Adrenal gland (tissue), 9 donors: ENCODE measurements at regions not wholly inside any gene's neighbourhood (a gene's known extent, or its start where the extent isn't known, plus 50 kb on each side); places are given as distances from the start of the nearest gene placed in this dataset.

Experiments
- DNase-seq, 7 donors: peaks; one replicate each; pipeline ENCODE4 v3.0.0-alpha.2; 2019 to 2020
- H3K27ac ChIP-seq, 5 donors: fragments of 200-600 bp; sonication (generic) in 4 of 5; 1 replicate in 3 of 5; 2 replicates in 2 of 5; pipeline versions ENCODE4 v1.5.1 to v1.8.0; 2016 to 2020; ENCODE audit warnings: mild to moderate bottlenecking in 1 of 5
- H3K27me3 ChIP-seq: fragments of 200-600 bp; 2 replicates; pipeline ENCODE4 v1.8.0; 2021
- H3K36me3 ChIP-seq, 2 donors: fragments of 200-600 bp; replicated peaks in 1 of 2; 1 replicate in 1 of 2; 2 replicates in 1 of 2; pipeline versions ENCODE4 v1.5.1 to v1.8.0; 2018 to 2022
- H3K4me1 ChIP-seq, 2 donors: fragments of 200-600 bp; replicated peaks in 1 of 2; 1 replicate in 1 of 2; 2 replicates in 1 of 2; pipeline versions ENCODE4 v1.5.1 to v1.8.0; 2018 to 2021
- H3K4me3 ChIP-seq, 4 donors: fragments of 200-600 bp; sonication (generic) in 3 of 4; one replicate each; pipeline ENCODE4 v1.5.1; 2016 to 2018
- H3K9me3 ChIP-seq, 3 donors: fragments of 200-600 bp; sonication (generic) in 1 of 3; replicated peaks in 1 of 3; 1 replicate in 2 of 3; 2 replicates in 1 of 3; pipeline versions ENCODE4 v1.5.1 to v1.8.0; 2016 to 2021
- POLR2A ChIP-seq, 2 donors: fragments of 450-650 bp; IDR thresholded peaks; one replicate each; pipeline ENCODE4 v1.6.1; 2017; ENCODE audit warnings: antibody characterized with exemption in 2 of 2, mild to moderate bottlenecking in 2 of 2, moderate library complexity in 1 of 2
- WGBS, 4 donors: extraction: QIAGEN DNeasy Blood & Tissue Kit in 2 of 4; methylation state at CpG; one replicate each; pipeline versions ENCODE4 v1.1.5 to v1.1.7; 2013 to 2017; 5-methylcytosine and 5-hydroxymethylcytosine counted together
- intact Hi-C, 2 donors: fragments of 100-400 bp; cut with DNase I; formaldehyde crosslinking; loops; one replicate each; pipeline versions ENCODE4 v1.14.1 to v1.15.0; 2022 to 2023
- TF ChIP-seq, protein P1 (sequence below), 6 experiments: fragments of 450-650 bp in 4 of 6; fragments of 200-600 bp in 2 of 6; sonication (generic) in 1 of 6; IDR thresholded peaks; 1 replicate in 5 of 6; 2 replicates in 1 of 6; pipeline versions ENCODE4 v1.5.1 to v1.8.0; 2016 to 2021; ENCODE audit warnings: antibody characterized with exemption in 6 of 6, mild to moderate bottlenecking in 2 of 6, moderate library complexity in 1 of 6
- donor health status: healthy with polysubstance abuse.
- donor health status: Bipolar disorder and iron deficiency.
- donor health status: DM: yes; HTN: yes; CAD: no.
- donor health status: DM: no; HTN: no; CAD: no.
- donor health status: DM: no; HTN: no; CAD: no.

DNA sequence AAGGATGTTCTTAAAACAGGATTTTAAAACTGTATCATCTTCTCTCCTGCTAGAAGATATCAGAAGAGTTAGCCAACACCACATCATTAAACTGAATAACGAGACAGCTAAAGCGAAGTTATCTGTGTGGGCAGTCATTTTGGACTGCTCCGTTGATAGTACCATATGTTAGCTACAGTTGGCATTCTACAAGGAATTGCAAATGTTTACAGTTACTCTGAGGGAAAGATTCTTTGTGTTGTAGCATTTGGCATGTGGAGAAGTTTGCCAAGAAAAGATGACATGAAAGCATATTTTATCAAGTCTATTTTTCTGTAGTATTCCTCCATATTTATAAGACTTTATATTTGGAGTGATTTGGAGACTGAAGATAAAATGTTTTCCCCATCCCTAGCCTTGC is 464.4 kb upstream of the POM121L12 start:
- intact Hi-C loops = no loop called here
- H3K9me3 ChIP-seq = no peaks in the 10 kb centered on the region
- H3K27ac ChIP-seq = no peak overlapping the region
- H3K4me1 ChIP-seq = no peaks in the 10 kb centered on the region
- WGBS, 4 donors = 72 to 77% (median 74%) methylated on average over 3 of the region's 3 CpGs
- TF ChIP-seq, protein P1, sequence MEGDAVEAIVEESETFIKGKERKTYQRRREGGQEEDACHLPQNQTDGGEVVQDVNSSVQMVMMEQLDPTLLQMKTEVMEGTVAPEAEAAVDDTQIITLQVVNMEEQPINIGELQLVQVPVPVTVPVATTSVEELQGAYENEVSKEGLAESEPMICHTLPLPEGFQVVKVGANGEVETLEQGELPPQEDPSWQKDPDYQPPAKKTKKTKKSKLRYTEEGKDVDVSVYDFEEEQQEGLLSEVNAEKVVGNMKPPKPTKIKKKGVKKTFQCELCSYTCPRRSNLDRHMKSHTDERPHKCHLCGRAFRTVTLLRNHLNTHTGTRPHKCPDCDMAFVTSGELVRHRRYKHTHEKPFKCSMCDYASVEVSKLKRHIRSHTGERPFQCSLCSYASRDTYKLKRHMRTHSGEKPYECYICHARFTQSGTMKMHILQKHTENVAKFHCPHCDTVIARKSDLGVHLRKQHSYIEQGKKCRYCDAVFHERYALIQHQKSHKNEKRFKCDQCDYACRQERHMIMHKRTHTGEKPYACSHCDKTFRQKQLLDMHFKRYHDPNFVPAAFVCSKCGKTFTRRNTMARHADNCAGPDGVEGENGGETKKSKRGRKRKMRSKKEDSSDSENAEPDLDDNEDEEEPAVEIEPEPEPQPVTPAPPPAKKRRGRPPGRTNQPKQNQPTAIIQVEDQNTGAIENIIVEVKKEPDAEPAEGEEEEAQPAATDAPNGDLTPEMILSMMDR (IDR thresholded peaks at IDR 0.05) = no peak
- TF ChIP-seq POLR2A (IDR thresholded peaks at IDR 0.05) = no peak
- no peak overlapping the region for H3K4me3 ChIP-seq
- no peak for DNase-seq
- no peaks in the 10 kb centered on the region for H3K36me3 ChIP-seq
- no peaks in the 10 kb centered on the region for H3K27me3 ChIP-seq

DNA sequence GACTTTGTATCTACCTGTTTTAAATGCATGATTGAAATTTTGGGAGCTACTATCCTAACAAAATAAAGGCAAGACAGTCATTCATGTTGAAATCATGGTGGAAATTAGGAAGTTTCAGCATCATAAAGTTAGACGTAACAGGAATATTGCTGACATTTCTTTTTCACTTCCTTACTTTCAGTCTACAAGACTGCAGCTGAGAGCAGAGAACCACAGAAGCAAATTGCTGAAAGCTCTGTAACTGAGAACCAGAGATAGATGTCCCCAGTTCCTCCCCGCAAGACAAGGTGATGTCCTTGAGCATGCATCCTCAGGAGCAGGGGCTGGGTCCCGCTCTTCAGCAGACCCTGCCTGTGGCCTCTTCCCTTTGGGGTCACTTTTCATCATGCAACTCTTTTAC is 466.3 kb upstream of the POM121L12 start:
- Histone ChIP-seq H3K27me3 (no peaks in the 10 kb centered on the region), H3K4me3 (no peak overlapping the region), H3K4me1 (no peaks in the 10 kb centered on the region), H3K27ac (no peak overlapping the region), H3K9me3 (no peaks in the 10 kb centered on the region), H3K36me3 (no peaks in the 10 kb centered on the region)
- intact Hi-C loops = no loop called here
- no peak for TF ChIP-seq POLR2A (IDR thresholded peaks at IDR 0.05)
- TF ChIP-seq, protein P1 (IDR thresholded peaks at IDR 0.05) = no peak
- WGBS, 4 donors = 46 to 62% (median 59%) methylated on average over 3 of the region's 3 CpGs
- DNase-seq = no peak

DNA sequence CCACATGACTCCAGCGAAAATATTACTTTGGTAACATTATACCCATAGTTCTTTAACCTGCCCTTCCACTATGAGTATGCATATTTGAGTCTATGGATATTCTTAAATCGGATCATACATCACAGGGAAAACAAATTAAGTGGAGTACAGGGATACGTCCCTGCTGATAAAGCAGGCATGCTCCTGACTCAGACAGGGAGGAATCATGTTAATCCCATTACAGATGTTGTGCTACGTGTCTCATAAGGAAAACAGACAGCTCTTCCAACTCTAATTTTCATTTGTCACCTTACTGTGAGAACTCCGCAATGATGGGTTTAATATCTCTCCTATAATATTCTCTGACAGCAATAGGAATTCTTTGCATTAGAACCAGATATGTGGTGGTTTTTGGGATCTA is 469.5 kb upstream of the POM121L12 start:
- Histone ChIP-seq H3K27ac (no peak overlapping the region), H3K4me1 (no peaks in the 10 kb centered on the region), H3K9me3 (no peaks in the 10 kb centered on the region), H3K4me3 (no peak overlapping the region), H3K27me3 (no peaks in the 10 kb centered on the region), H3K36me3 (no peaks in the 10 kb centered on the region)
- TF ChIP-seq POLR2A (IDR thresholded peaks at IDR 0.05) = no peak
- TF ChIP-seq, protein P1 (IDR thresholded peaks at IDR 0.05) = no peak
- intact Hi-C loops = no loop called here
- WGBS, 4 donors = 51 to 72% (median 59%) methylated on average over 5 of the region's 5 CpGs
- no peak for DNase-seq

DNA sequence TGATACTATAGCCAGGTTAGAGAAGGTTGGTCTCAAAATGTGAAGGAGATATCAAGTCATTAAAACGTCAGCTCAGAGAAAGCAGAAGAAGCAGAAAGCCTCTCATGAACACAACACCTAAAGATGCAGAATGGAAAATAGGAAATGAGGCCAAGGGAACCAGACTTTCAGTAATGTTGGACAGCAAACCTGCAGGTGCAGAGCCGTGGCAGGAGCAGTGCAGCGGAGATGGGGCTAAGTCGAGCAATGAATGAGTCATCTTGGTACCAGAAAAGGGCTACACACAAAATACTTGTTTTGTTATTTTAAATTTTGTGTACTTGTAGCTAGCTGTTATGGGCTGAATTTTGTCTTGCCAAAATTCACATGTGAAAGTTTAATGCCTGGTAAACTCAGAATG is 479.6 kb upstream of the POM121L12 start:
- no peak for DNase-seq
- intact Hi-C loops = no loop called here
- Histone ChIP-seq H3K9me3 (no peaks in the 10 kb centered on the region), H3K36me3 (no peaks in the 10 kb centered on the region), H3K27me3 (no peaks in the 10 kb centered on the region), H3K27ac (no peak overlapping the region), H3K4me3 (no peak overlapping the region), H3K4me1 (no peaks in the 10 kb centered on the region)
- WGBS, 4 donors = 61 to 80% (median 71%) methylated on average over 4 of the region's 4 CpGs
- TF ChIP-seq POLR2A (IDR thresholded peaks at IDR 0.05) = no peak
- TF ChIP-seq, protein P1 (IDR thresholded peaks at IDR 0.05) = no peak
